ENCODE measurements at regions not wholly inside any gene's neighbourhood (a gene's known extent, or its start where the extent isn't known, plus 50 kb on each side); places are given as distances from the start of the nearest gene placed in this dataset.

GRCh38 chr15:36331531-36332275, 247.7 kb upstream of the CDIN1 start:
- intact Hi-C loops (cut with micrococcal nuclease): no loop called here
- DNase-seq (ENCODE audit: low read depth, low spot score): no peak
- Histone ChIP-seq H3K9me2 (ENCODE audit: insufficient read depth) (no peaks in the 10 kb centered on the region), H3K79me2 (ENCODE audit: insufficient read depth, low read length) (no peaks in the 10 kb centered on the region), H3K36me3 (ENCODE audit: control insufficient read depth in 1 of 2, insufficient read depth in 2 of 2, low read length in 2 of 2) (no peaks in the 10 kb centered on the region), H4K20me1 (ENCODE audit: insufficient read depth) (no peaks in the 10 kb centered on the region), H3K4me1 (ENCODE audit: control insufficient read depth in 1 of 2, insufficient read depth in 2 of 2, low read length in 2 of 2) (peaks cover 0 to 8% of the 10 kb centered on the region in 2 experiments; a peak in 1 of 4 replicates), H3K4me3 (replicated peaks in 1 of 2; ENCODE audit: low read depth in 1 of 2, low read length in 2 of 2) (no peak overlapping the region), H3K9ac (ENCODE audit: low read length) (no peak overlapping the region), H3K9me3 (ENCODE audit: control insufficient read depth in 1 of 2, insufficient read depth in 1 of 2, low read depth in 1 of 2, low read length in 2 of 2) (no peaks in the 10 kb centered on the region; a peak in 2 of 4 replicates), H3K27me3 (ENCODE audit: insufficient read depth, low read length) (no peaks in the 10 kb centered on the region), H2AFZ (ENCODE audit: low read depth, low read length, poor library complexity, severe bottlenecking) (peak overlapping the region; percentile 25), H3K27ac (ENCODE audit: low read depth, low read length) (no peak overlapping the region), H3K4me2 (ENCODE audit: low read length) (no peak overlapping the region)
- TF ChIP-seq ELF1 (IDR thresholded peaks at IDR 0.05; ENCODE audit: borderline replicate concordance, low read depth): no peak
- no peak for TF ChIP-seq EGR1 (IDR thresholded peaks at IDR 0.05; ENCODE audit: low read depth)
- no peak for TF ChIP-seq RAD21 (IDR thresholded peaks at IDR 0.05; ENCODE audit: low read depth)
- no peak for TF ChIP-seq YY1 (IDR thresholded peaks at IDR 0.05; ENCODE audit: extremely low read depth, insufficient replicate concordance, low read depth, low read length)
- TF ChIP-seq POLR2A (IDR thresholded peaks at IDR 0.05; ENCODE audit: borderline replicate concordance, extremely low read depth, insufficient read depth, insufficient read length): no peak
- TF ChIP-seq TCF7L2 (IDR thresholded peaks at IDR 0.05; ENCODE audit: borderline replicate concordance, extremely low read depth, insufficient read depth, insufficient read length): no peak
- no peak for TF ChIP-seq CBX3 (IDR thresholded peaks at IDR 0.05; ENCODE audit: low read depth)
- TF ChIP-seq JUND (IDR thresholded peaks at IDR 0.05): no peak
- no peak for TF ChIP-seq SRF (IDR thresholded peaks at IDR 0.05; ENCODE audit: low read depth)
- TF ChIP-seq SIN3A (IDR thresholded peaks at IDR 0.05; ENCODE audit: low read depth): no peak
- no peak for TF ChIP-seq CTCF (IDR thresholded peaks at IDR 0.05 in 2 of 3, conservative IDR thresholded peaks at IDR 0.05 in 1 of 3; ENCODE audit: borderline replicate concordance in 1 of 3, insufficient read depth in 1 of 3, low read depth in 2 of 3, low read length in 2 of 3)
- no peak for TF ChIP-seq ZNF274 (IDR thresholded peaks at IDR 0.05; ENCODE audit: low read depth, low read length)
- no peak for TF ChIP-seq EZH2phosphoT487 (IDR thresholded peaks at IDR 0.05; ENCODE audit: borderline replicate concordance)
- TF ChIP-seq ZBTB33 (IDR thresholded peaks at IDR 0.05; ENCODE audit: extremely low read depth, insufficient replicate concordance, low read length): no peak
- TF ChIP-seq MAX (IDR thresholded peaks at IDR 0.05): no peak
- no peak for TF ChIP-seq EZH2 (IDR thresholded peaks at IDR 0.05)
- no peak for TF ChIP-seq ATF3 (IDR thresholded peaks at IDR 0.05)
- TF ChIP-seq, protein P1, sequence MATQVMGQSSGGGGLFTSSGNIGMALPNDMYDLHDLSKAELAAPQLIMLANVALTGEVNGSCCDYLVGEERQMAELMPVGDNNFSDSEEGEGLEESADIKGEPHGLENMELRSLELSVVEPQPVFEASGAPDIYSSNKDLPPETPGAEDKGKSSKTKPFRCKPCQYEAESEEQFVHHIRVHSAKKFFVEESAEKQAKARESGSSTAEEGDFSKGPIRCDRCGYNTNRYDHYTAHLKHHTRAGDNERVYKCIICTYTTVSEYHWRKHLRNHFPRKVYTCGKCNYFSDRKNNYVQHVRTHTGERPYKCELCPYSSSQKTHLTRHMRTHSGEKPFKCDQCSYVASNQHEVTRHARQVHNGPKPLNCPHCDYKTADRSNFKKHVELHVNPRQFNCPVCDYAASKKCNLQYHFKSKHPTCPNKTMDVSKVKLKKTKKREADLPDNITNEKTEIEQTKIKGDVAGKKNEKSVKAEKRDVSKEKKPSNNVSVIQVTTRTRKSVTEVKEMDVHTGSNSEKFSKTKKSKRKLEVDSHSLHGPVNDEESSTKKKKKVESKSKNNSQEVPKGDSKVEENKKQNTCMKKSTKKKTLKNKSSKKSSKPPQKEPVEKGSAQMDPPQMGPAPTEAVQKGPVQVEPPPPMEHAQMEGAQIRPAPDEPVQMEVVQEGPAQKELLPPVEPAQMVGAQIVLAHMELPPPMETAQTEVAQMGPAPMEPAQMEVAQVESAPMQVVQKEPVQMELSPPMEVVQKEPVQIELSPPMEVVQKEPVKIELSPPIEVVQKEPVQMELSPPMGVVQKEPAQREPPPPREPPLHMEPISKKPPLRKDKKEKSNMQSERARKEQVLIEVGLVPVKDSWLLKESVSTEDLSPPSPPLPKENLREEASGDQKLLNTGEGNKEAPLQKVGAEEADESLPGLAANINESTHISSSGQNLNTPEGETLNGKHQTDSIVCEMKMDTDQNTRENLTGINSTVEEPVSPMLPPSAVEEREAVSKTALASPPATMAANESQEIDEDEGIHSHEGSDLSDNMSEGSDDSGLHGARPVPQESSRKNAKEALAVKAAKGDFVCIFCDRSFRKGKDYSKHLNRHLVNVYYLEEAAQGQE (IDR thresholded peaks at IDR 0.05; ENCODE audit: low read depth): no peak
- POLR2A ChIA-PET: no interaction called here
- RAD21 ChIA-PET (ENCODE audit: low non-redundant PET in 1 of 2, low total read pairs in 2 of 2, uncharacterized antibody in 2 of 2, unreplicated experiment in 2 of 2): no interaction called here
- CTCF ChIA-PET: no interaction called here
- no peak for ATAC-seq
- no TSS peak for BruUV-seq (replicated peaks)

Measured in HCT116 (cell line).